GM12892 (cell line): ENCODE measurements at regions not wholly inside any gene's neighbourhood (a gene's known extent, or its start where the extent isn't known, plus 50 kb on each side); places are given as distances from the start of the nearest gene placed in this dataset.

Experiments
- POLR2A ChIP-seq: IDR thresholded peaks from 2 replicates; pipeline ENCODE4 v1.6.1; 2011; ENCODE audit warnings: low read depth, low read length, control low read depth
- POLR2AphosphoS5 ChIP-seq: IDR thresholded peaks from 2 replicates; pipeline ENCODE4 v1.6.1; 2011; ENCODE audit warnings: low read depth, low read length, control low read depth

- TF ChIP-seq POLR2A = no peak
- no peak for TF ChIP-seq POLR2AphosphoS5
Observed at GRCh38 chr6:114735025-114735735, 392.4 kb upstream of the HS3ST5 start.
